NB4 (cell line): ENCODE measurements at regions not wholly inside any gene's neighbourhood (a gene's known extent, or its start where the extent isn't known, plus 50 kb on each side); places are given as distances from the start of the nearest gene placed in this dataset.

Experiments used
- CTCF ChIP-seq: IDR thresholded peaks from one replicate; pipeline ENCODE4 v1.5.1; 2012; ENCODE audit warnings: low read depth, low read length
- MAX ChIP-seq: IDR thresholded peaks from 2 replicates; pipeline ENCODE4 v1.6.1; 2011; ENCODE audit warnings: low read depth, low read length

- no peak for TF ChIP-seq CTCF
- TF ChIP-seq MAX, result no peak
Measured at GRCh38 chr13:85334187-85334586, 465.0 kb downstream of the SLITRK6 start.
